SK-N-SH treated with all-trans-retinoic acid at 6 μM for 48 hours (cell line): ENCODE measurements at regions not wholly inside any gene's neighbourhood (a gene's known extent, or its start where the extent isn't known, plus 50 kb on each side); places are given as distances from the start of the nearest gene placed in this dataset.

ENCODE experiments used
- ATAC-seq: fragments of 200-7000 bp; cut with Tn5 transposase; 3 replicates; pipeline ENCODE4 v1.9.1; 2020; ENCODE audit warnings: mild to moderate bottlenecking, moderate library complexity
- ARNTL ChIP-seq: fragments of 450-650 bp; formaldehyde crosslinking; IDR thresholded peaks from 2 replicates; pipeline ENCODE4 v1.5.0; 2020; ENCODE audit warnings: low read depth, mild to moderate bottlenecking, moderate library complexity, borderline replicate concordance
- CSDC2 ChIP-seq: fragments of 250-450 bp; sonication (Bioruptor Pico); IDR thresholded peaks from 2 replicates; pipeline ENCODE4 v1.5.0; 2020; ENCODE audit warnings: mild to moderate bottlenecking, moderate library complexity
- ESRRG ChIP-seq: fragments of 250-450 bp; sonication (Bioruptor Pico); IDR thresholded peaks from 2 replicates; pipeline ENCODE4 v1.6.1; 2021; ENCODE audit warnings: mild to moderate bottlenecking
- ISL1 ChIP-seq: fragments of 250-450 bp; sonication (Bioruptor Pico); IDR thresholded peaks from 2 replicates; pipeline ENCODE4 v2.1.2; 2022; ENCODE audit warnings: mild to moderate bottlenecking, moderate library complexity
- OSR1 ChIP-seq: fragments of 250-450 bp; sonication (Bioruptor Pico); IDR thresholded peaks from 2 replicates; pipeline ENCODE4 v1.8.0; 2022; ENCODE audit warnings: moderate library complexity, mild to moderate bottlenecking, inconsistent platforms
- PPARA ChIP-seq: fragments of 250-450 bp; sonication (Bioruptor Pico); IDR thresholded peaks from 2 replicates; pipeline ENCODE4 v1.5.0; 2020; ENCODE audit warnings: mild to moderate bottlenecking, borderline replicate concordance
- RARB ChIP-seq: fragments of 250-450 bp; sonication (Bioruptor Pico); IDR thresholded peaks from 2 replicates; pipeline ENCODE4 v1.8.0; 2021; ENCODE audit warnings: mild to moderate bottlenecking, moderate library complexity
- SNAI2 ChIP-seq: fragments of 250-450 bp; sonication (Bioruptor Pico); IDR thresholded peaks from 2 replicates; pipeline ENCODE4 v1.5.0; 2020; ENCODE audit warnings: mild to moderate bottlenecking, moderate library complexity
- TCF4 ChIP-seq: fragments of 250-450 bp; sonication (Bioruptor Pico); IDR thresholded peaks from 2 replicates; pipeline ENCODE4 v1.8.0; 2021; ENCODE audit warnings: mild to moderate bottlenecking, moderate library complexity, borderline replicate concordance
- TOX ChIP-seq: fragments of 250-450 bp; sonication (Bioruptor Pico); IDR thresholded peaks from 2 replicates; pipeline ENCODE4 v1.8.0; 2021; ENCODE audit warnings: mild to moderate bottlenecking, moderate library complexity, borderline replicate concordance
- ZC3H10 ChIP-seq: fragments of 250-450 bp; sonication (Bioruptor Pico); IDR thresholded peaks from 2 replicates; pipeline ENCODE4 v1.5.1; 2021; ENCODE audit warnings: mild to moderate bottlenecking, moderate library complexity
- ZFP3 ChIP-seq: fragments of 250-450 bp; sonication (Bioruptor Pico); IDR thresholded peaks from 2 replicates; pipeline ENCODE4 v1.5.0; 2020; ENCODE audit warnings: mild to moderate bottlenecking, moderate library complexity
- ZFP30 ChIP-seq: fragments of 450-650 bp; formaldehyde crosslinking; IDR thresholded peaks from 2 replicates; pipeline ENCODE4 v1.5.0; 2022; ENCODE audit warnings: mild to moderate bottlenecking, moderate library complexity
- ZNF565 ChIP-seq: fragments of 450-650 bp; formaldehyde crosslinking; conservative IDR thresholded peaks from 2 replicates; pipeline ENCODE4 v1.5.0; 2020; ENCODE audit warnings: low read depth, mild to moderate bottlenecking, moderate library complexity
- ZNF70 ChIP-seq: fragments of 450-650 bp; formaldehyde crosslinking; IDR thresholded peaks from 2 replicates; pipeline ENCODE4 v1.5.0; 2020; ENCODE audit warnings: mild to moderate bottlenecking, moderate library complexity
- ZNF8 ChIP-seq: fragments of 450-650 bp; formaldehyde crosslinking; IDR thresholded peaks from 2 replicates; pipeline ENCODE4 v1.5.0; 2020; ENCODE audit warnings: mild to moderate bottlenecking, moderate library complexity
- TF ChIP-seq, protein P1 (sequence below): fragments of 250-450 bp; sonication (Bioruptor Pico); IDR thresholded peaks from 2 replicates; pipeline ENCODE4 v1.8.0; 2021; ENCODE audit warnings: low read depth, mild to moderate bottlenecking, moderate library complexity, borderline replicate concordance
- TF ChIP-seq, protein P2 (sequence below): fragments of 250-450 bp; sonication (Bioruptor Pico); IDR thresholded peaks from 2 replicates; pipeline ENCODE4 v1.5.1; 2021; ENCODE audit warnings: mild to moderate bottlenecking, moderate library complexity
- TF ChIP-seq, protein P3 (sequence below): fragments of 250-450 bp; sonication (Bioruptor Pico); IDR thresholded peaks from 2 replicates; pipeline ENCODE4 v1.8.0; 2020; ENCODE audit warnings: mild to moderate bottlenecking, moderate library complexity, borderline replicate concordance
- TF ChIP-seq, protein P4 (sequence below): fragments of 250-450 bp; sonication (Bioruptor Pico); IDR thresholded peaks from 2 replicates; pipeline ENCODE4 v1.5.1; 2020; ENCODE audit warnings: low read depth, mild to moderate bottlenecking, moderate library complexity
- TF ChIP-seq, protein P5 (sequence below): fragments of 250-450 bp; sonication (Bioruptor Pico); IDR thresholded peaks from 2 replicates; pipeline ENCODE4 v1.5.0; 2020; ENCODE audit warnings: mild to moderate bottlenecking, moderate library complexity

DNA sequence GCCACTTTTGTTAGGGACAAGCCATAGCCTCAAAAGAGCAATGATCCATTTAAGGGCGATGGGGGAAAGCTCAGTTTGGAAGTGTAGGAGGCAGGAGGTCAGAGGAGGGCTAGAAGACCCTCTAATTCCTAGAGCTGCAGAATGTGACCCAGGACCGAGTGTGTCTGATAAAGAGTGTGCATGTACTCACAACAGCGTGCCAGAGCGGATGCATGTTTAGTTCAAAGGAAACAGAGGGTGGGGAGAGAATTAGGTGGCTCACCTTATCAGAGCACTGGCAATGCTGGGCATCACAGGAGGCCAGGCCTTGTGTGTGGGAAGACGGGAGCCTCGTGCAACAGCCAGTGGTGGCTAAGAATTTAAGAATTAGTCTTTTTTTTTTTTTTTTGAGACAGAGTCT, 133.9 kb upstream of the COBL start:
- ATAC-seq: no peak
- TF ChIP-seq ISL1 (CRISPR knock-in tag) (no peak), ZNF565 (CRISPR knock-in tag) (no peak), ZFP3 (CRISPR knock-in tag) (no peak), PPARA (CRISPR knock-in tag) (no peak), TCF4 (no peak), ZNF8 (no peak), OSR1 (CRISPR knock-in tag) (no peak), ZNF70 (CRISPR knock-in tag) (no peak), ZFP30 (CRISPR knock-in tag) (no peak), TOX (CRISPR knock-in tag) (no peak), RARB (CRISPR knock-in tag) (no peak), SNAI2 (CRISPR knock-in tag) (no peak), ESRRG (CRISPR knock-in tag) (no peak), CSDC2 (CRISPR knock-in tag) (no peak), ARNTL (CRISPR knock-in tag) (no peak), ZC3H10 (CRISPR knock-in tag) (no peak)
- TF ChIP-seq, protein P1, sequence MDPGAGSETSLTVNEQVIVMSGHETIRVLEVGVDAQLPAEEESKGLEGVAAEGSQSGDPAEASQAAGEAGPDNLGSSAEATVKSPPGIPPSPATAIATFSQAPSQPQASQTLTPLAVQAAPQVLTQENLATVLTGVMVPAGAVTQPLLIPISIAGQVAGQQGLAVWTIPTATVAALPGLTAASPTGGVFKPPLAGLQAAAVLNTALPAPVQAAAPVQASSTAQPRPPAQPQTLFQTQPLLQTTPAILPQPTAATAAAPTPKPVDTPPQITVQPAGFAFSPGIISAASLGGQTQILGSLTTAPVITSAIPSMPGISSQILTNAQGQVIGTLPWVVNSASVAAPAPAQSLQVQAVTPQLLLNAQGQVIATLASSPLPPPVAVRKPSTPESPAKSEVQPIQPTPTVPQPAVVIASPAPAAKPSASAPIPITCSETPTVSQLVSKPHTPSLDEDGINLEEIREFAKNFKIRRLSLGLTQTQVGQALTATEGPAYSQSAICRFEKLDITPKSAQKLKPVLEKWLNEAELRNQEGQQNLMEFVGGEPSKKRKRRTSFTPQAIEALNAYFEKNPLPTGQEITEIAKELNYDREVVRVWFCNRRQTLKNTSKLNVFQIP: no peak
- TF ChIP-seq, protein P2, sequence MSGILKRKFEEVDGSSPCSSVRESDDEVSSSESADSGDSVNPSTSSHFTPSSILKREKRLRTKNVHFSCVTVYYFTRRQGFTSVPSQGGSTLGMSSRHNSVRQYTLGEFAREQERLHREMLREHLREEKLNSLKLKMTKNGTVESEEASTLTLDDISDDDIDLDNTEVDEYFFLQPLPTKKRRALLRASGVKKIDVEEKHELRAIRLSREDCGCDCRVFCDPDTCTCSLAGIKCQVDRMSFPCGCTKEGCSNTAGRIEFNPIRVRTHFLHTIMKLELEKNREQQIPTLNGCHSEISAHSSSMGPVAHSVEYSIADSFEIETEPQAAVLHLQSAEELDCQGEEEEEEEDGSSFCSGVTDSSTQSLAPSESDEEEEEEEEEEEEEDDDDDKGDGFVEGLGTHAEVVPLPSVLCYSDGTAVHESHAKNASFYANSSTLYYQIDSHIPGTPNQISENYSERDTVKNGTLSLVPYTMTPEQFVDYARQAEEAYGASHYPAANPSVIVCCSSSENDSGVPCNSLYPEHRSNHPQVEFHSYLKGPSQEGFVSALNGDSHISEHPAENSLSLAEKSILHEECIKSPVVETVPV (CRISPR knock-in tag): no peak
- TF ChIP-seq, protein P3, sequence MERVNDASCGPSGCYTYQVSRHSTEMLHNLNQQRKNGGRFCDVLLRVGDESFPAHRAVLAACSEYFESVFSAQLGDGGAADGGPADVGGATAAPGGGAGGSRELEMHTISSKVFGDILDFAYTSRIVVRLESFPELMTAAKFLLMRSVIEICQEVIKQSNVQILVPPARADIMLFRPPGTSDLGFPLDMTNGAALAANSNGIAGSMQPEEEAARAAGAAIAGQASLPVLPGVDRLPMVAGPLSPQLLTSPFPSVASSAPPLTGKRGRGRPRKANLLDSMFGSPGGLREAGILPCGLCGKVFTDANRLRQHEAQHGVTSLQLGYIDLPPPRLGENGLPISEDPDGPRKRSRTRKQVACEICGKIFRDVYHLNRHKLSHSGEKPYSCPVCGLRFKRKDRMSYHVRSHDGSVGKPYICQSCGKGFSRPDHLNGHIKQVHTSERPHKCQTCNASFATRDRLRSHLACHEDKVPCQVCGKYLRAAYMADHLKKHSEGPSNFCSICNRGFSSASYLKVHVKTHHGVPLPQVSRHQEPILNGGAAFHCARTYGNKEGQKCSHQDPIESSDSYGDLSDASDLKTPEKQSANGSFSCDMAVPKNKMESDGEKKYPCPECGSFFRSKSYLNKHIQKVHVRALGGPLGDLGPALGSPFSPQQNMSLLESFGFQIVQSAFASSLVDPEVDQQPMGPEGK (CRISPR knock-in tag): no peak
- TF ChIP-seq, protein P4, sequence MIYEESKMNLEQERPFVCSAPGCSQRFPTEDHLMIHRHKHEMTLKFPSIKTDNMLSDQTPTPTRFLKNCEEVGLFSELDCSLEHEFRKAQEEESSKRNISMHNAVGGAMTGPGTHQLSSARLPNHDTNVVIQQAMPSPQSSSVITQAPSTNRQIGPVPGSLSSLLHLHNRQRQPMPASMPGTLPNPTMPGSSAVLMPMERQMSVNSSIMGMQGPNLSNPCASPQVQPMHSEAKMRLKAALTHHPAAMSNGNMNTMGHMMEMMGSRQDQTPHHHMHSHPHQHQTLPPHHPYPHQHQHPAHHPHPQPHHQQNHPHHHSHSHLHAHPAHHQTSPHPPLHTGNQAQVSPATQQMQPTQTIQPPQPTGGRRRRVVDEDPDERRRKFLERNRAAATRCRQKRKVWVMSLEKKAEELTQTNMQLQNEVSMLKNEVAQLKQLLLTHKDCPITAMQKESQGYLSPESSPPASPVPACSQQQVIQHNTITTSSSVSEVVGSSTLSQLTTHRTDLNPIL: no peak

DNA sequence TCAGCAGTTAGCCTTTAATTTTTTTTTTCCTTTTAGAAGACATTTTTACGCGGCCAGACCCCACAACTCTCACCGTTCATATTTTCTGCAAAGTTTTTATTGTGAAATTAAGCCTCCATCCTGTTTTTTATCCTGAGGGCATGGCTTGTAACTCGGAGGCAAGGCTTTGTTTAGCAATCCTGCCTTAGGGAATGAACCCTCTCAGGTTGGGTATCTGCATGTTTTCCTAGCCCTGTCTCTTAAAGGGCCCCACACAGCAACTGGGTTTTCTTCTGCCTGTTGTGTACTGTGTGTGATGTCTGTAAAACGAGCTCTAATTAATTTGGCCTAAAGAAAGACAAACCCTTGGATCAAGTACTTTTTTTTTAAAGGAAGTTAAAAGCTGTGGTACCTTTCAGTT, 130.2 kb upstream of the COBL start:
- no peak for ATAC-seq
- TF ChIP-seq, protein P3 (CRISPR knock-in tag): no peak
- TF ChIP-seq, protein P5, sequence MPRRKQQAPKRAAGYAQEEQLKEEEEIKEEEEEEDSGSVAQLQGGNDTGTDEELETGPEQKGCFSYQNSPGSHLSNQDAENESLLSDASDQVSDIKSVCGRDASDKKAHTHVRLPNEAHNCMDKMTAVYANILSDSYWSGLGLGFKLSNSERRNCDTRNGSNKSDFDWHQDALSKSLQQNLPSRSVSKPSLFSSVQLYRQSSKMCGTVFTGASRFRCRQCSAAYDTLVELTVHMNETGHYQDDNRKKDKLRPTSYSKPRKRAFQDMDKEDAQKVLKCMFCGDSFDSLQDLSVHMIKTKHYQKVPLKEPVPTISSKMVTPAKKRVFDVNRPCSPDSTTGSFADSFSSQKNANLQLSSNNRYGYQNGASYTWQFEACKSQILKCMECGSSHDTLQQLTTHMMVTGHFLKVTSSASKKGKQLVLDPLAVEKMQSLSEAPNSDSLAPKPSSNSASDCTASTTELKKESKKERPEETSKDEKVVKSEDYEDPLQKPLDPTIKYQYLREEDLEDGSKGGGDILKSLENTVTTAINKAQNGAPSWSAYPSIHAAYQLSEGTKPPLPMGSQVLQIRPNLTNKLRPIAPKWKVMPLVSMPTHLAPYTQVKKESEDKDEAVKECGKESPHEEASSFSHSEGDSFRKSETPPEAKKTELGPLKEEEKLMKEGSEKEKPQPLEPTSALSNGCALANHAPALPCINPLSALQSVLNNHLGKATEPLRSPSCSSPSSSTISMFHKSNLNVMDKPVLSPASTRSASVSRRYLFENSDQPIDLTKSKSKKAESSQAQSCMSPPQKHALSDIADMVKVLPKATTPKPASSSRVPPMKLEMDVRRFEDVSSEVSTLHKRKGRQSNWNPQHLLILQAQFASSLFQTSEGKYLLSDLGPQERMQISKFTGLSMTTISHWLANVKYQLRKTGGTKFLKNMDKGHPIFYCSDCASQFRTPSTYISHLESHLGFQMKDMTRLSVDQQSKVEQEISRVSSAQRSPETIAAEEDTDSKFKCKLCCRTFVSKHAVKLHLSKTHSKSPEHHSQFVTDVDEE (CRISPR knock-in tag): no peak
- no peak for TF ChIP-seq CSDC2 (CRISPR knock-in tag)
- TF ChIP-seq ARNTL (CRISPR knock-in tag): no peak
